ENCODE measurements at regions not wholly inside any gene's neighbourhood (a gene's known extent, or its start where the extent isn't known, plus 50 kb on each side); places are given as distances from the start of the nearest gene placed in this dataset.

DNA sequence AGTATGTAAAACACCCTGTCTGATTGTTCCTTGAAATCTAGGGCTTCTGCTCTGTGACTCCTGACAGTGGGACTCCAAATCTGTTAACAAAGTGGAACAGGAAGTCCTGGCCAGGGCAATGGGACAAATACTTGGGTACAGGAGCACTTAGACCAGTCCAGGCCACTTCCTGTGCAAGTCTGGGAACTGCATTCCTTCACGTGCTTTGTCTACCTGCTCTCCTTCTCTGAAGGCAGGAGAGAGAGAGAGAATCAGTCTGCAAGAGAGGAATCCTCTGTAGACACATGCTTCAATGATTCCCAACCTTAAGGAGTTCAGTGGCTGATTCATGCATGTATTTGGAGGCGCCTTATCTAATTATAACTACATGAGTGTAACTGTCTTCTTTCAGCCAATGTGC lies 530.2 kb downstream of the GATA3 start:
- intact Hi-C loops (cut with micrococcal nuclease; ENCODE audit: unreplicated experiment), result no loop called here
- POLR2A ChIA-PET, result no interaction called here
- no peaks in the 10 kb centered on the region for H3K4me1 ChIP-seq (ENCODE audit: control insufficient read depth, insufficient read depth, low read length)
- RAD21 ChIA-PET (ENCODE audit: unreplicated experiment), result no interaction called here
- ATAC-seq (no peak), FAIRE-seq (no peak), DNase-seq (ENCODE audit: low read depth, low spot score) (no peak)
- SMC1A ChIA-PET (ENCODE audit: uncharacterized antibody, unreplicated experiment), result no interaction called here
- no peaks in the 10 kb centered on the region for H3K79me2 ChIP-seq (ENCODE audit: control insufficient read depth, insufficient read depth, low read length)
- no peak overlapping the region for H3K4me3 ChIP-seq
- H2AFZ ChIP-seq (ENCODE audit: control insufficient read depth, low read depth, low read length), result no peak overlapping the region
- H3K9ac ChIP-seq (ENCODE audit: control insufficient read depth, insufficient read depth, low read length), result no peak overlapping the region
- WGBS (ENCODE audit: insufficient coverage, insufficient replicate concordance, low lambda C conversion rate, missing lambda C conversion rate), result 11% methylated on average over 2 of the region's 2 CpGs
- H3K4me2 ChIP-seq (ENCODE audit: control insufficient read depth, insufficient read depth), result no peak overlapping the region
- TF ChIP-seq ESRRA (IDR thresholded peaks at IDR 0.05; ENCODE audit: low read length) (no peak), YY1 (IDR thresholded peaks at IDR 0.05; ENCODE audit: low read depth, low read length) (no peak), ZSCAN29 (IDR thresholded peaks at IDR 0.05) (no peak), NBN (IDR thresholded peaks at IDR 0.05) (no peak), NR2C1 (IDR thresholded peaks at IDR 0.05) (no peak), KAT2A (conservative IDR thresholded peaks at IDR 0.05; ENCODE audit: control insufficient read depth, low read depth, low read length) (no peak), TARDBP (IDR thresholded peaks at IDR 0.05; ENCODE audit: borderline replicate concordance) (no peak), TAF1 (IDR thresholded peaks at IDR 0.05; ENCODE audit: borderline replicate concordance, low read depth, low read length) (no peak), BCL11A (IDR thresholded peaks at IDR 0.05; ENCODE audit: low read depth, low read length) (no peak), NFXL1 (IDR thresholded peaks at IDR 0.05; ENCODE audit: borderline replicate concordance) (no peak)
- TF ChIP-seq, protein P1, sequence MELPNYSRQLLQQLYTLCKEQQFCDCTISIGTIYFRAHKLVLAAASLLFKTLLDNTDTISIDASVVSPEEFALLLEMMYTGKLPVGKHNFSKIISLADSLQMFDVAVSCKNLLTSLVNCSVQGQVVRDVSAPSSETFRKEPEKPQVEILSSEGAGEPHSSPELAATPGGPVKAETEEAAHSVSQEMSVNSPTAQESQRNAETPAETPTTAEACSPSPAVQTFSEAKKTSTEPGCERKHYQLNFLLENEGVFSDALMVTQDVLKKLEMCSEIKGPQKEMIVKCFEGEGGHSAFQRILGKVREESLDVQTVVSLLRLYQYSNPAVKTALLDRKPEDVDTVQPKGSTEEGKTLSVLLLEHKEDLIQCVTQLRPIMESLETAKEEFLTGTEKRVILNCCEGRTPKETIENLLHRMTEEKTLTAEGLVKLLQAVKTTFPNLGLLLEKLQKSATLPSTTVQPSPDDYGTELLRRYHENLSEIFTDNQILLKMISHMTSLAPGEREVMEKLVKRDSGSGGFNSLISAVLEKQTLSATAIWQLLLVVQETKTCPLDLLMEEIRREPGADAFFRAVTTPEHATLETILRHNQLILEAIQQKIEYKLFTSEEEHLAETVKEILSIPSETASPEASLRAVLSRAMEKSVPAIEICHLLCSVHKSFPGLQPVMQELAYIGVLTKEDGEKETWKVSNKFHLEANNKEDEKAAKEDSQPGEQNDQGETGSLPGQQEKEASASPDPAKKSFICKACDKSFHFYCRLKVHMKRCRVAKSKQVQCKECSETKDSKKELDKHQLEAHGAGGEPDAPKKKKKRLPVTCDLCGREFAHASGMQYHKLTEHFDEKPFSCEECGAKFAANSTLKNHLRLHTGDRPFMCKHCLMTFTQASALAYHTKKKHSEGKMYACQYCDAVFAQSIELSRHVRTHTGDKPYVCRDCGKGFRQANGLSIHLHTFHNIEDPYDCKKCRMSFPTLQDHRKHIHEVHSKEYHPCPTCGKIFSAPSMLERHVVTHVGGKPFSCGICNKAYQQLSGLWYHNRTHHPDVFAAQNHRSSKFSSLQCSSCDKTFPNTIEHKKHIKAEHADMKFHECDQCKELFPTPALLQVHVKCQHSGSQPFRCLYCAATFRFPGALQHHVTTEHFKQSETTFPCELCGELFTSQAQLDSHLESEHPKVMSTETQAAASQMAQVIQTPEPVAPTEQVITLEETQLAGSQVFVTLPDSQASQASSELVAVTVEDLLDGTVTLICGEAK (IDR thresholded peaks at IDR 0.05; ENCODE audit: borderline replicate concordance), result no peak
- CTCF ChIA-PET, result no interaction called here
- H3K27ac ChIP-seq (ENCODE audit: control insufficient read depth, insufficient read depth), result no peak overlapping the region
- H4K20me1 ChIP-seq (ENCODE audit: control insufficient read depth, insufficient read depth), result no peaks in the 10 kb centered on the region
- H3K36me3 ChIP-seq (ENCODE audit: control insufficient read depth in 2 of 2, insufficient read depth in 2 of 2, low read length in 1 of 2), result no peaks in the 10 kb centered on the region
- in situ Hi-C loops (cut with MboI), result no loop called here
- H3K27me3 ChIP-seq (replicated peaks in 1 of 2; ENCODE audit: control insufficient read depth in 2 of 2, insufficient read depth in 2 of 2, low read length in 1 of 2), result no peaks in the 10 kb centered on the region
- BruUV-seq (replicated peaks), result no TSS peak
- H3K9me3 ChIP-seq (replicated peaks; ENCODE audit: control insufficient read depth, insufficient read depth, low read length), result no peaks in the 10 kb centered on the region
